K562 (cell line): ENCODE measurements at regions not wholly inside any gene's neighbourhood (a gene's known extent, or its start where the extent isn't known, plus 50 kb on each side); places are given as distances from the start of the nearest gene placed in this dataset.

Experiments
- ATAC-seq: fragments of 200-7000 bp; cut with Tn5 transposase; 3 replicates; pipeline ENCODE4 v1.9.1; 2020; ENCODE audit warnings: moderate library complexity
- BruUV-seq: library from RNA; stranded (reverse); fragments of 400-500 nt; replicated peaks from 2 replicates; lab custom pipeline; 2021; lab: Mats Ljungman, UMichigan
- CTCF ChIA-PET: fragments of 300-600 bp; formaldehyde crosslinking; extraction: SDS; loops from one replicate; lab custom pipeline; 2021; ENCODE audit warnings: low intra/inter-chr PET ratio; lab: Yijun Ruan, JAX
- POLR2A ChIA-PET: fragments of 300-600, 350-650 bp; sonication (Branson Sonifier 250); formaldehyde crosslinking; extraction: SDS; loops from one replicate; lab custom pipeline; 2021; ENCODE audit warnings: antibody characterized with exemption, inconsistent platforms; lab: Yijun Ruan, JAX
- DNase-seq, 4 experiments: peaks; one replicate each; pipeline versions ENCODE4 v3.0.0 to v3.0.0-alpha.2; 2011 to 2018; ENCODE audit warnings: low spot score in 3 of 4, mixed read lengths in 3 of 4; ENCODE audit errors: extremely low read depth in 1 of 4
- FAIRE-seq: peaks from 2 replicates; lab custom pipeline; 2011; peaks lifted over from hg19 to GRCh38; lab: Jason Lieb, UNC
- H2AFZ ChIP-seq: 2 replicates; pipeline ENCODE4 v1.6.0; 2011; ENCODE audit warnings: low read depth, low read length, control low read depth, inconsistent platforms
- H3K27ac ChIP-seq: fragments of 200-600 bp; 3 replicates; pipeline ENCODE4 v1.8.0; 2011; ENCODE audit warnings: low read depth, mild to moderate bottlenecking, control low read depth, inconsistent platforms, low read length, moderate library complexity, mixed read lengths; ENCODE audit errors: extremely low read depth
- H3K27me3 ChIP-seq, 2 experiments: fragments of 300-600 bp in 1 of 2; 2 replicates in 1 of 2; 3 replicates in 1 of 2; pipeline versions ENCODE4 v1.6.0 to v1.8.0; 2011; ENCODE audit warnings: inconsistent platforms in 2 of 2, low read length in 2 of 2, mild to moderate bottlenecking in 1 of 2, mixed read lengths in 1 of 2, moderate library complexity in 1 of 2; ENCODE audit not compliant: control insufficient read depth in 2 of 2, insufficient read depth in 2 of 2
- H3K36me3 ChIP-seq: fragments of 300-600 bp; 3 replicates; pipeline ENCODE4 v1.8.0; 2011; ENCODE audit warnings: mild to moderate bottlenecking, low read length, inconsistent platforms; ENCODE audit not compliant: control insufficient read depth, insufficient read depth
- H3K4me1 ChIP-seq, 2 experiments: fragments of 200-600 bp in 1 of 2; replicated peaks in 1 of 2; 2 replicates in 1 of 2; 3 replicates in 1 of 2; pipeline versions ENCODE4 v1.5.1 to v1.8.0; 2011; ENCODE audit warnings: inconsistent platforms in 2 of 2, low read length in 2 of 2, mild to moderate bottlenecking in 1 of 2, mixed read lengths in 1 of 2, moderate library complexity in 1 of 2; ENCODE audit not compliant: control insufficient read depth in 2 of 2, insufficient read depth in 2 of 2
- H3K4me2 ChIP-seq: 2 replicates; pipeline ENCODE4 v1.6.1; 2011; ENCODE audit warnings: low read length, control low read depth, inconsistent platforms, mixed read lengths; ENCODE audit not compliant: insufficient read depth
- H3K4me3 ChIP-seq: fragments of 200-600 bp; sonication (generic), shearing (Covaris generic); 2 replicates; pipeline ENCODE4 v1.5.1; 2016; ENCODE audit warnings: control low read depth, inconsistent platforms
- H3K79me2 ChIP-seq: fragments of 200-600 bp; 3 replicates; pipeline ENCODE4 v1.8.0; 2011; ENCODE audit warnings: low read length, inconsistent platforms; ENCODE audit not compliant: control insufficient read depth, insufficient read depth
- H3K9ac ChIP-seq, 2 experiments: 2 replicates each; pipeline versions ENCODE4 v1.6.0 to v1.6.1; 2011; ENCODE audit warnings: low read depth in 2 of 2, low read length in 2 of 2, control low read depth in 1 of 2, inconsistent platforms in 1 of 2, mild to moderate bottlenecking in 1 of 2, mixed read lengths in 1 of 2; ENCODE audit not compliant: insufficient read depth in 1 of 2
- H3K9me1 ChIP-seq: one replicate; pipeline ENCODE4 v1.6.0; 2011; ENCODE audit warnings: inconsistent platforms, mild to moderate bottlenecking, low read length, moderate library complexity; ENCODE audit not compliant: control insufficient read depth, insufficient read depth
- H3K9me3 ChIP-seq: replicated peaks from 2 replicates; pipeline ENCODE4 v1.5.1; 2011; ENCODE audit warnings: low read depth, low read length, inconsistent platforms; ENCODE audit not compliant: control insufficient read depth, insufficient read depth
- H4K20me1 ChIP-seq: replicated peaks from 2 replicates; pipeline ENCODE4 v1.6.1; 2011; ENCODE audit warnings: low read length, inconsistent platforms, mixed read lengths; ENCODE audit not compliant: control insufficient read depth, insufficient read depth
- DPF2 ChIP-seq: fragments of 450-650 bp; IDR thresholded peaks from 2 replicates; pipeline ENCODE4 v1.6.1; 2016
- HMG20B ChIP-seq: fragments of 250-450 bp; sonication (Bioruptor Pico); IDR thresholded peaks from 2 replicates; pipeline ENCODE4 v1.5.0; 2021; ENCODE audit warnings: mild to moderate bottlenecking
- POU5F1 ChIP-seq: fragments of 150-350 bp; IDR thresholded peaks from 2 replicates; pipeline ENCODE4 v1.6.1; 2014; ENCODE audit warnings: borderline replicate concordance, low read length, low read depth, mild to moderate bottlenecking; ENCODE audit not compliant: partially characterized antibody
- TAF15 ChIP-seq: fragments of 200-400 bp; formaldehyde crosslinking; IDR thresholded peaks from 2 replicates; pipeline ENCODE4 v1.6.1; 2017; ENCODE audit warnings: mild to moderate bottlenecking, low read depth, low read length, moderate library complexity
- THAP7 ChIP-seq: fragments of 250-450 bp; sonication (Bioruptor Pico); IDR thresholded peaks from 2 replicates; pipeline ENCODE4 v1.5.0; 2021
- ZNF23 ChIP-seq: fragments of 250-450 bp; sonication (Bioruptor Pico); IDR thresholded peaks from 2 replicates; pipeline ENCODE4 v1.4.0; 2020; ENCODE audit warnings: mild to moderate bottlenecking
- ZNF655 ChIP-seq: fragments of 250-450 bp; sonication (Bioruptor Pico); IDR thresholded peaks from 2 replicates; pipeline ENCODE4 v1.5.0; 2021
- WGBS: fragments of 100-300 bp; shearing (Covaris generic); methylation state at CpG from one replicate; pipeline ENCODE4 v1.1.6; 2016; ENCODE audit warnings: low coverage, mixed read lengths; ENCODE audit not compliant: insufficient coverage; ENCODE audit errors: missing lambda C conversion rate; 5-methylcytosine and 5-hydroxymethylcytosine counted together
- in situ Hi-C: fragments of 300-500 bp; cut with MboI; formaldehyde crosslinking; loops from 4 replicates; pipeline ENCODE4 v1.15.0; 2018; ENCODE audit warnings: inconsistent platforms, mixed read lengths
- intact Hi-C: fragments of 100-400 bp; cut with micrococcal nuclease; formaldehyde crosslinking; loops from 2 replicates; pipeline ENCODE4 v1.14.2; 2022

GRCh38 chr4:115456231-115456630, 342.8 kb upstream of the NDST4 start:
- CTCF ChIA-PET = no interaction called here
- no peaks in the 10 kb centered on the region for H3K79me2 ChIP-seq
- no TSS peak for BruUV-seq
- H3K4me2 ChIP-seq = no peak overlapping the region
- DNase-seq (no peak), FAIRE-seq (no peak), ATAC-seq (no peak)
- H3K4me1 ChIP-seq = no peaks in the 10 kb centered on the region
- no peaks in the 10 kb centered on the region for H3K36me3 ChIP-seq
- in situ Hi-C loops = no loop called here
- WGBS = 0% methylated on average over 1 of the region's 1 CpG
- H3K9ac ChIP-seq = no peak overlapping the region
- no peaks in the 10 kb centered on the region for H3K27me3 ChIP-seq
- H3K4me3 ChIP-seq = no peak overlapping the region
- TF ChIP-seq HMG20B (no peak), TAF15 (no peak), THAP7 (CRISPR knock-in tag) (no peak), POU5F1 (no peak)
- no peaks in the 10 kb centered on the region for H4K20me1 ChIP-seq
- POLR2A ChIA-PET = no interaction called here
- no peaks in the 10 kb centered on the region for H3K9me3 ChIP-seq
- no peak overlapping the region for H2AFZ ChIP-seq
- no peaks in the 10 kb centered on the region for H3K9me1 ChIP-seq
- intact Hi-C loops = no loop called here
- no peak overlapping the region for H3K27ac ChIP-seq

GRCh38 chr4:115454228-115454627, 340.8 kb upstream of the NDST4 start:
- 0% methylated on average over 2 of the region's 2 CpGs for WGBS
- ATAC-seq = no peak
- in situ Hi-C loops = no loop called here
- H3K9ac ChIP-seq = no peak overlapping the region
- no peak for FAIRE-seq
- H3K4me1 ChIP-seq = no peaks in the 10 kb centered on the region
- DNase-seq = no peak
- H3K9me1 ChIP-seq = no peaks in the 10 kb centered on the region
- H3K27ac ChIP-seq = no peak overlapping the region
- no peaks in the 10 kb centered on the region for H3K79me2 ChIP-seq
- BruUV-seq = no TSS peak
- no peaks in the 10 kb centered on the region for H3K27me3 ChIP-seq
- H3K36me3 ChIP-seq = no peaks in the 10 kb centered on the region
- no peak for TF ChIP-seq ZNF655
- no peak for TF ChIP-seq ZNF23 (CRISPR knock-in tag)
- no peak for TF ChIP-seq DPF2
- H3K4me2 ChIP-seq = no peak overlapping the region
- no peaks in the 10 kb centered on the region for H4K20me1 ChIP-seq
- no peaks in the 10 kb centered on the region for H3K9me3 ChIP-seq
- POLR2A ChIA-PET = no interaction called here
- intact Hi-C loops = no loop called here
- no peak overlapping the region for H3K4me3 ChIP-seq
- H2AFZ ChIP-seq = no peak overlapping the region
- CTCF ChIA-PET = no interaction called here
